H1 (cell line): ENCODE measurements at regions not wholly inside any gene's neighbourhood (a gene's known extent, or its start where the extent isn't known, plus 50 kb on each side); places are given as distances from the start of the nearest gene placed in this dataset.

Experiments used
- CTCF ChIA-PET: fragments of 300-600 bp; sonication (Branson Sonifier 250); formaldehyde crosslinking; loops from one replicate; lab custom pipeline; 2021; ENCODE audit not compliant: partially characterized antibody; lab: Charles Lee
- POLR2A ChIA-PET: fragments of 300-600 bp; sonication (Branson Sonifier 250); formaldehyde crosslinking; loops from one replicate; lab custom pipeline; 2021; ENCODE audit warnings: inconsistent platforms; ENCODE audit not compliant: partially characterized antibody; lab: Charles Lee
- DNase-seq, 2 experiments: peaks; one replicate each; pipeline versions ENCODE4 v3.0.0 to v3.0.0-alpha.2; 2010 to 2022; ENCODE audit warnings: low spot score in 2 of 2, low read depth in 1 of 2, mixed read lengths in 1 of 2
- FAIRE-seq: peaks from 2 replicates; lab custom pipeline; 2011; peaks lifted over from hg19 to GRCh38; lab: Jason Lieb, UNC
- H2AFZ ChIP-seq: 2 replicates; pipeline ENCODE4 v1.8.1; 2012; ENCODE audit warnings: low read length, inconsistent platforms
- H2AK5ac ChIP-seq: 2 replicates; pipeline ENCODE4 v1.6.1; 2013; ENCODE audit warnings: low read depth, low read length
- H2BK120ac ChIP-seq: replicated peaks from 2 replicates; pipeline ENCODE3; 2013; ENCODE audit warnings: low read depth, low read length, inconsistent platforms
- H2BK12ac ChIP-seq: 2 replicates; pipeline ENCODE4 v1.6.1; 2013; ENCODE audit warnings: low read depth, low read length
- H2BK15ac ChIP-seq: 2 replicates; pipeline ENCODE4 v1.6.1; 2013; ENCODE audit warnings: low read length
- H2BK20ac ChIP-seq: 2 replicates; pipeline ENCODE4 v1.6.1; 2013; ENCODE audit warnings: low read length
- H2BK5ac ChIP-seq: 2 replicates; pipeline ENCODE4 v1.6.1; 2013; ENCODE audit warnings: low read depth, low read length
- H3K14ac ChIP-seq: 2 replicates; pipeline ENCODE4 v1.6.1; 2013; ENCODE audit warnings: inconsistent platforms; ENCODE audit not compliant: insufficient read length
- H3K18ac ChIP-seq: 2 replicates; pipeline ENCODE4 v1.6.1; 2013; ENCODE audit warnings: low read length; ENCODE audit errors: extremely low read depth
- H3K23ac ChIP-seq: 2 replicates; pipeline ENCODE4 v1.6.1; 2013; ENCODE audit warnings: inconsistent platforms; ENCODE audit not compliant: insufficient read length
- H3K23me2 ChIP-seq: 2 replicates; pipeline ENCODE4 v1.6.1; 2013; ENCODE audit warnings: low read depth, low read length
- H3K27ac ChIP-seq: 2 replicates; pipeline ENCODE4 v1.6.1; 2011; ENCODE audit warnings: low read depth, low read length, inconsistent platforms
- H3K27me3 ChIP-seq, 4 experiments: replicated peaks in 1 of 4; 1 replicate in 1 of 4; 2 replicates in 3 of 4; pipeline versions ENCODE4 v1.6.1 to v1.8.1; 2011 to 2013; ENCODE audit warnings: low read length in 3 of 4, mild to moderate bottlenecking in 3 of 4, inconsistent platforms in 2 of 4, mixed read lengths in 2 of 4, moderate library complexity in 1 of 4; ENCODE audit not compliant: control insufficient read depth in 3 of 4, insufficient read depth in 3 of 4; ENCODE audit errors: extremely low read depth in 1 of 4
- H3K36me3 ChIP-seq, 4 experiments: 2 replicates each; pipeline versions ENCODE4 v1.6.1 to v1.8.1; 2011 to 2013; ENCODE audit warnings: mild to moderate bottlenecking in 4 of 4, low read length in 3 of 4, moderate library complexity in 2 of 4, control low read depth in 1 of 4, inconsistent platforms in 1 of 4; ENCODE audit not compliant: insufficient read depth in 4 of 4, control insufficient read depth in 2 of 4
- H3K4ac ChIP-seq: replicated peaks from 2 replicates; pipeline ENCODE3; 2013; ENCODE audit warnings: low read length, low read depth, mixed read lengths, inconsistent platforms; ENCODE audit not compliant: insufficient read length
- H3K4me1 ChIP-seq, 4 experiments: replicated peaks in 1 of 4; 1 replicate in 1 of 4; 2 replicates in 3 of 4; pipeline versions ENCODE4 v1.6.1 to v1.8.1; 2011 to 2013; ENCODE audit warnings: low read length in 3 of 4, inconsistent platforms in 2 of 4, mixed read lengths in 1 of 4; ENCODE audit not compliant: insufficient read depth in 4 of 4, control insufficient read depth in 3 of 4
- H3K4me2 ChIP-seq, 2 experiments: 2 replicates each; pipeline versions ENCODE4 v1.6.1 to v1.8.1; 2011 to 2013; ENCODE audit warnings: low read depth in 2 of 2, low read length in 2 of 2, control low read depth in 1 of 2, inconsistent platforms in 1 of 2, mild to moderate bottlenecking in 1 of 2; ENCODE audit not compliant: insufficient read depth in 1 of 2
- H3K4me3 ChIP-seq, 4 experiments: fragments of 200-600, 300-600 bp in 1 of 4; sonication (generic), shearing (Covaris generic), sonication (Bioruptor Twin) in 1 of 4; 2 replicates each; pipeline versions ENCODE4 v1.5.1 to v1.8.1; 2011 to 2016; ENCODE audit warnings: low read length in 4 of 4, low read depth in 3 of 4, control low read depth in 2 of 4, inconsistent platforms in 2 of 4, mild to moderate bottlenecking in 2 of 4, mixed read lengths in 1 of 4, moderate library complexity in 1 of 4; ENCODE audit not compliant: insufficient read depth in 2 of 4; ENCODE audit errors: extremely low read depth in 1 of 4
- H3K56ac ChIP-seq: replicated peaks from 2 replicates; pipeline ENCODE3; 2013; ENCODE audit warnings: low read depth, mild to moderate bottlenecking, mixed read lengths, low read length, inconsistent platforms; ENCODE audit not compliant: insufficient read length
- H3K79me1 ChIP-seq: 2 replicates; pipeline ENCODE4 v1.6.1; 2013; ENCODE audit warnings: low read depth, low read length, control low read depth
- H3K79me2 ChIP-seq, 2 experiments: 2 replicates each; pipeline versions ENCODE4 v1.6.1 to v1.8.1; 2012 to 2013; ENCODE audit warnings: low read length in 2 of 2, mild to moderate bottlenecking in 2 of 2, inconsistent platforms in 1 of 2; ENCODE audit not compliant: insufficient read depth in 2 of 2, control insufficient read depth in 1 of 2
- H3K9ac ChIP-seq, 4 experiments: replicated peaks in 1 of 4; 1 replicate in 1 of 4; 2 replicates in 3 of 4; pipeline versions ENCODE4 v1.6.1 to v1.8.1; 2011 to 2013; ENCODE audit warnings: low read depth in 3 of 4, low read length in 3 of 4, control low read depth in 2 of 4, mild to moderate bottlenecking in 2 of 4, moderate library complexity in 2 of 4, inconsistent platforms in 1 of 4; ENCODE audit errors: extremely low read depth in 1 of 4
- H3K9me3 ChIP-seq, 2 experiments: 2 replicates each; pipeline versions ENCODE4 v1.6.1 to v1.8.1; 2012 to 2013; ENCODE audit warnings: mild to moderate bottlenecking in 2 of 2, moderate library complexity in 2 of 2, control low read depth in 1 of 2, inconsistent platforms in 1 of 2, low read depth in 1 of 2, low read length in 1 of 2, mixed read lengths in 1 of 2; ENCODE audit not compliant: insufficient read depth in 2 of 2
- H4K20me1 ChIP-seq, 2 experiments: replicated peaks in 1 of 2; 2 replicates each; pipeline versions ENCODE3 to v1.8.1; 2011 to 2013; ENCODE audit warnings: inconsistent platforms in 2 of 2, low read length in 2 of 2, mild to moderate bottlenecking in 1 of 2; ENCODE audit not compliant: insufficient read depth in 2 of 2, control insufficient read depth in 1 of 2
- H4K5ac ChIP-seq: 2 replicates; pipeline ENCODE4 v1.6.1; 2013; ENCODE audit warnings: low read length, low read depth, mixed read lengths, inconsistent platforms; ENCODE audit not compliant: insufficient read length
- H4K8ac ChIP-seq: 2 replicates; pipeline ENCODE4 v1.8.0; 2013; ENCODE audit warnings: mild to moderate bottlenecking, moderate library complexity, low read length, inconsistent platforms; ENCODE audit not compliant: insufficient read depth; ENCODE audit errors: extremely low read depth
- H4K91ac ChIP-seq: replicated peaks from 2 replicates; pipeline ENCODE3; 2013; ENCODE audit warnings: low read length, mixed read lengths, inconsistent platforms; ENCODE audit not compliant: insufficient read length
- EP300 ChIP-seq, 2 experiments: IDR thresholded peaks; 1 replicate in 1 of 2; 2 replicates in 1 of 2; pipeline ENCODE4 v1.6.1; 2011 to 2012; ENCODE audit warnings: low read depth in 2 of 2, low read length in 2 of 2, mild to moderate bottlenecking in 2 of 2, borderline replicate concordance in 1 of 2, inconsistent platforms in 1 of 2, moderate library complexity in 1 of 2
- GABPA ChIP-seq: IDR thresholded peaks from 2 replicates; pipeline ENCODE4 v1.6.1; 2011; ENCODE audit warnings: mild to moderate bottlenecking, low read length, moderate library complexity, borderline replicate concordance; ENCODE audit not compliant: insufficient read depth
- JUN ChIP-seq: IDR thresholded peaks from 2 replicates; pipeline ENCODE4 v1.6.1; 2011; ENCODE audit warnings: low read depth, mild to moderate bottlenecking, improper control_type of control experiment, low read length
- KDM1A ChIP-seq: fragments of 200-600, 300-600 bp; sonication (generic); IDR thresholded peaks from 2 replicates; pipeline ENCODE4 v1.7.1; 2016; ENCODE audit warnings: mild to moderate bottlenecking, low read length, borderline replicate concordance
- PHF8 ChIP-seq: fragments of 200-600 bp; sonication (generic); conservative IDR thresholded peaks from 2 replicates; pipeline ENCODE4 v1.7.1; 2012; ENCODE audit warnings: low read depth, mild to moderate bottlenecking, inconsistent platforms, low read length, moderate library complexity
- POLR2AphosphoS5 ChIP-seq: IDR thresholded peaks from 2 replicates; pipeline ENCODE4 v1.6.1; 2011; ENCODE audit warnings: low read depth, low read length
- RAD21 ChIP-seq, 2 experiments: IDR thresholded peaks in 1 of 2; conservative IDR thresholded peaks in 1 of 2; 2 replicates each; pipeline ENCODE4 v1.6.1; 2011; ENCODE audit warnings: low read depth in 2 of 2, low read length in 2 of 2, improper control_type of control experiment in 1 of 2, inconsistent platforms in 1 of 2, mild to moderate bottlenecking in 1 of 2, moderate library complexity in 1 of 2
- RBBP5 ChIP-seq: IDR thresholded peaks from 2 replicates; pipeline ENCODE4 v1.7.1; 2012; ENCODE audit warnings: low read depth, mild to moderate bottlenecking, inconsistent platforms, low read length, moderate library complexity, borderline replicate concordance
- SAP30 ChIP-seq: fragments of 300-600 bp; sonication (generic); IDR thresholded peaks from 2 replicates; pipeline ENCODE4 v1.7.1; 2012; ENCODE audit warnings: low read length, moderate library complexity, mild to moderate bottlenecking, inconsistent platforms; ENCODE audit not compliant: insufficient read depth, insufficient replicate concordance
- ZNF274 ChIP-seq: IDR thresholded peaks from 2 replicates; pipeline ENCODE4 v1.7.0; 2012; ENCODE audit warnings: low read length, borderline replicate concordance; ENCODE audit errors: extremely low read depth
- WGBS, 2 experiments: shearing (Covaris generic) in 1 of 2; methylation state at CpG; one replicate each; pipeline versions ENCODE4 v1.1.6 to v1.1.7; 2013 to 2015; ENCODE audit warnings: low lambda C conversion rate in 2 of 2, mixed read lengths in 2 of 2, inconsistent platforms in 1 of 2, low coverage in 1 of 2, missing lambda C conversion rate in 1 of 2; ENCODE audit not compliant: insufficient replicate concordance in 2 of 2, insufficient coverage in 1 of 2, insufficient read length in 1 of 2; ENCODE audit errors: extremely low coverage in 1 of 2, missing lambda C conversion rate in 1 of 2; 5-methylcytosine and 5-hydroxymethylcytosine counted together
- TF ChIP-seq, protein P1 (sequence below): IDR thresholded peaks from 2 replicates; pipeline ENCODE4 v1.6.1; 2011; ENCODE audit warnings: low read length, improper control_type of control experiment

- Histone ChIP-seq H4K5ac (no peak overlapping the region), H3K14ac (no peak overlapping the region), H3K79me2 (no peaks in the 10 kb centered on the region), H3K36me3 (no peaks in the 10 kb centered on the region), H3K4me3 (peak overlapping the region in 1 of 4 experiments; percentile 15; a peak in 1 of 8 replicates), H4K91ac (no peak overlapping the region), H4K20me1 (no peaks in the 10 kb centered on the region), H3K18ac (no peak overlapping the region; the same call in 1 of the 2 replicates), H2BK12ac (no peak overlapping the region), H3K27ac (no peak overlapping the region), H2BK15ac (no peak overlapping the region), H2BK5ac (no peak overlapping the region), H3K79me1 (no peaks in the 10 kb centered on the region), H3K56ac (no peak overlapping the region), H3K4ac (no peak overlapping the region), H3K23ac (no peak overlapping the region), H3K23me2 (no peaks in the 10 kb centered on the region), H3K4me1 (peaks cover 0 to 7% (median 4%) of the 10 kb centered on the region in 4 experiments; a peak in 4 of 7 replicates), H3K9me3 (no peaks in the 10 kb centered on the region), H2AK5ac (no peak overlapping the region), H2AFZ (no peak overlapping the region), H3K9ac (no peak overlapping the region), H4K8ac (no peak overlapping the region), H2BK120ac (no peak overlapping the region), H2BK20ac (no peak overlapping the region), H3K27me3 (peaks cover 0 to 11% (median 0%) of the 10 kb centered on the region in 4 experiments; a peak in 4 of 7 replicates), H3K4me2 (peak overlapping the region; percentile 25 to 43)
- DNase-seq (peak; percentile 47 to 58), FAIRE-seq (peak; percentile 83)
- ChIA-PET POLR2A (no interaction called here), CTCF (interaction anchor here (0.8 kb wide), 1 partner anchor 11 kb away, joined by 3 read pairs; no protein-coding TSS in a partner anchor)
- 2% methylated on average over 3 of the region's 3 CpGs; no CpG with 5 or more reads in 1 of the 2 experiments for WGBS, 2 experiments
- TF ChIP-seq POLR2AphosphoS5 (no peak), KDM1A (no peak), EP300 (IDR thresholded peaks at IDR 0.05; ENCODE audit: borderline replicate concordance in 1 of 2, low read depth in 2 of 2, low read length in 2 of 2) (peak in 1 of 2 experiments; percentile 88; a peak in 1 of 3 replicates), RAD21 (IDR thresholded peaks at IDR 0.05 in 1 of 2, conservative IDR thresholded peaks at IDR 0.05 in 1 of 2; ENCODE audit: low read depth in 2 of 2, low read length in 2 of 2) (no peak; a peak in 1 of 4 replicates), PHF8 (no peak), RBBP5 (no peak), ZNF274 (no peak), SAP30 (no peak), GABPA (no peak), JUN (no peak)
- TF ChIP-seq, protein P1, sequence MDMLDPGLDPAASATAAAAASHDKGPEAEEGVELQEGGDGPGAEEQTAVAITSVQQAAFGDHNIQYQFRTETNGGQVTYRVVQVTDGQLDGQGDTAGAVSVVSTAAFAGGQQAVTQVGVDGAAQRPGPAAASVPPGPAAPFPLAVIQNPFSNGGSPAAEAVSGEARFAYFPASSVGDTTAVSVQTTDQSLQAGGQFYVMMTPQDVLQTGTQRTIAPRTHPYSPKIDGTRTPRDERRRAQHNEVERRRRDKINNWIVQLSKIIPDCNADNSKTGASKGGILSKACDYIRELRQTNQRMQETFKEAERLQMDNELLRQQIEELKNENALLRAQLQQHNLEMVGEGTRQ, result no peak
Measured at GRCh38 chrX:148441387-148441786, 59.0 kb upstream of the AFF2 start.
